ENCODE measurements at regions not wholly inside any gene's neighbourhood (a gene's known extent, or its start where the extent isn't known, plus 50 kb on each side); places are given as distances from the start of the nearest gene placed in this dataset.

DNA sequence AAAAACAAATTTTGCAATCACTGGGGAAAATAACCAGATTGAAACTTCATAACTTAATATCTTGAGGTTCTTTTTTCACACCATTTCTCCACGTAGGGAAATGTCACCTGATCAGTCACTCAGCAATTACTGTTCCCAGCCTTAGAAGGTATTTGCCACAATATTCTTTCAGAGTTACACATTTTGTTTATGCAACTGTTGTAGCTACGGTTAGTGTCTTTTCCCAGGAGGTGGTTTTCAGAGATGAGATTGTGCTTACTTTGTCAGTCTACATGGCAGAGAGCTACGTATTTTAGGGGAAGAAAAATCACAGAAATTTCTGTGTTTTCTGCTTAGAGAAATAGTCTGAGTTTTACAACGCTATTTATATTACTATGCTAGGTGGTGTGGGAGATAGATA, 792.8 kb upstream of the B3GALT2 start:
- H3K4me3 ChIP-seq (replicated peaks in 1 of 3; ENCODE audit: insufficient read depth in 1 of 3, low read depth in 1 of 3, low read length in 3 of 3) = no peak overlapping the region
- no peak overlapping the region for H3K27ac ChIP-seq (ENCODE audit: insufficient read depth, low read depth, low read length)
- H3K4me1 ChIP-seq (ENCODE audit: control insufficient read depth, extremely low read depth, insufficient read depth, low read length) = no peaks in the 10 kb centered on the region
- no peak overlapping the region for H2AFZ ChIP-seq (ENCODE audit: low read depth, low read length)
- H3K4me2 ChIP-seq (ENCODE audit: insufficient read depth, low read length) = no peak overlapping the region
- CTCF ChIA-PET = no interaction called here
- no peak for DNase-seq (ENCODE audit: low read depth, low spot score)
- POLR2A ChIA-PET = no interaction called here
- no peak overlapping the region for H3K9ac ChIP-seq (replicated peaks; ENCODE audit: extremely low read depth, insufficient read depth, low read length)
- FAIRE-seq = no peak
- no peaks in the 10 kb centered on the region for H3K9me3 ChIP-seq (replicated peaks; ENCODE audit: control insufficient read depth, insufficient read depth, low read length)
- no peaks in the 10 kb centered on the region for H3K9me1 ChIP-seq (replicated peaks; ENCODE audit: control insufficient read depth, extremely low read depth, insufficient read depth, low read length)
- no peaks in the 10 kb centered on the region for H3K79me2 ChIP-seq (ENCODE audit: control insufficient read depth, insufficient read depth, low read length)
- dilution Hi-C loops (cut with MboI; ENCODE audit: extremely low pct_ligation_motif_present, low sequenced_read_pairs) = no loop called here
- intact Hi-C loops (cut with micrococcal nuclease) = no loop called here
- H3K27me3 ChIP-seq (ENCODE audit: control insufficient read depth in 2 of 2, insufficient read depth in 2 of 2, low read length in 2 of 2) = no peaks in the 10 kb centered on the region
- BruUV-seq (replicated peaks) = no TSS peak
- no peak for TF ChIP-seq EZH2 (IDR thresholded peaks at IDR 0.05; ENCODE audit: borderline replicate concordance, low read depth, low read length, severe bottlenecking)
- no peak for TF ChIP-seq MYC (IDR thresholded peaks at IDR 0.05; ENCODE audit: low read depth, low read length)
- TF ChIP-seq POLR2A (IDR thresholded peaks at IDR 0.05; ENCODE audit: low read depth, low read length) = no peak
- no peak for TF ChIP-seq POLR2AphosphoS5 (IDR thresholded peaks at IDR 0.05; ENCODE audit: insufficient read depth, low read depth, low read length)
- TF ChIP-seq, protein P1, sequence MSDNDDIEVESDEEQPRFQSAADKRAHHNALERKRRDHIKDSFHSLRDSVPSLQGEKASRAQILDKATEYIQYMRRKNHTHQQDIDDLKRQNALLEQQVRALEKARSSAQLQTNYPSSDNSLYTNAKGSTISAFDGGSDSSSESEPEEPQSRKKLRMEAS (IDR thresholded peaks at IDR 0.05; ENCODE audit: insufficient read depth, insufficient read length) = no peak
- no peak for TF ChIP-seq JUN (IDR thresholded peaks at IDR 0.05; ENCODE audit: borderline replicate concordance, insufficient read depth, insufficient read length, low read depth)
- TF ChIP-seq FOS (IDR thresholded peaks at IDR 0.05; ENCODE audit: borderline replicate concordance, insufficient read depth, low read length) = no peak
- TF ChIP-seq, protein P2, sequence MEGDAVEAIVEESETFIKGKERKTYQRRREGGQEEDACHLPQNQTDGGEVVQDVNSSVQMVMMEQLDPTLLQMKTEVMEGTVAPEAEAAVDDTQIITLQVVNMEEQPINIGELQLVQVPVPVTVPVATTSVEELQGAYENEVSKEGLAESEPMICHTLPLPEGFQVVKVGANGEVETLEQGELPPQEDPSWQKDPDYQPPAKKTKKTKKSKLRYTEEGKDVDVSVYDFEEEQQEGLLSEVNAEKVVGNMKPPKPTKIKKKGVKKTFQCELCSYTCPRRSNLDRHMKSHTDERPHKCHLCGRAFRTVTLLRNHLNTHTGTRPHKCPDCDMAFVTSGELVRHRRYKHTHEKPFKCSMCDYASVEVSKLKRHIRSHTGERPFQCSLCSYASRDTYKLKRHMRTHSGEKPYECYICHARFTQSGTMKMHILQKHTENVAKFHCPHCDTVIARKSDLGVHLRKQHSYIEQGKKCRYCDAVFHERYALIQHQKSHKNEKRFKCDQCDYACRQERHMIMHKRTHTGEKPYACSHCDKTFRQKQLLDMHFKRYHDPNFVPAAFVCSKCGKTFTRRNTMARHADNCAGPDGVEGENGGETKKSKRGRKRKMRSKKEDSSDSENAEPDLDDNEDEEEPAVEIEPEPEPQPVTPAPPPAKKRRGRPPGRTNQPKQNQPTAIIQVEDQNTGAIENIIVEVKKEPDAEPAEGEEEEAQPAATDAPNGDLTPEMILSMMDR (IDR thresholded peaks at IDR 0.05; ENCODE audit: extremely low read depth in 1 of 2, insufficient read depth in 1 of 2, low read depth in 1 of 2, low read length in 2 of 2) = no peak
- H3K36me3 ChIP-seq (ENCODE audit: control insufficient read depth in 2 of 2, extremely low read depth in 1 of 2, insufficient read depth in 2 of 2, low read length in 2 of 2) = no peaks in the 10 kb centered on the region
- H4K20me1 ChIP-seq (replicated peaks; ENCODE audit: control insufficient read depth, extremely low read depth, insufficient read depth, low read length) = no peaks in the 10 kb centered on the region
